BLaER1 (cell line): ENCODE measurements at regions not wholly inside any gene's neighbourhood (a gene's known extent, or its start where the extent isn't known, plus 50 kb on each side); places are given as distances from the start of the nearest gene placed in this dataset.
"Not testable (repeated sequence)": the region's sequence is repeated elsewhere in the genome, so short reads cannot be mapped to it uniquely, and the experiment has no call there.

ENCODE experiments used
- H3K27ac ChIP-seq: shearing (Covaris generic); formaldehyde crosslinking; 2 replicates; pipeline ENCODE4 v1.8.1; 2022
- H3K27me3 ChIP-seq: shearing (Covaris generic); formaldehyde crosslinking; 2 replicates; pipeline ENCODE4 v1.8.1; 2022
- H3K36me3 ChIP-seq: shearing (Covaris generic); formaldehyde crosslinking; 2 replicates; pipeline ENCODE4 v1.8.1; 2022
- H3K4me1 ChIP-seq: shearing (Covaris generic); formaldehyde crosslinking; 2 replicates; pipeline ENCODE4 v1.8.1; 2022
- H3K4me2 ChIP-seq: shearing (Covaris generic); formaldehyde crosslinking; 2 replicates; pipeline ENCODE4 v1.8.1; 2022
- H3K4me3 ChIP-seq: shearing (Covaris generic); formaldehyde crosslinking; 2 replicates; pipeline ENCODE4 v1.8.1; 2022
- H3K9ac ChIP-seq: shearing (Covaris generic); formaldehyde crosslinking; 2 replicates; pipeline ENCODE4 v1.8.1; 2022
- H3K9me3 ChIP-seq: shearing (Covaris generic); formaldehyde crosslinking; 2 replicates; pipeline ENCODE4 v1.8.1; 2022
- H4K20me1 ChIP-seq: shearing (Covaris generic); formaldehyde crosslinking; 2 replicates; pipeline ENCODE4 v1.8.1; 2022
- Cebpa-rat ChIP-seq: shearing (Covaris generic); IDR thresholded peaks from 2 replicates; pipeline ENCODE4 v1.8.1; 2022

- Histone ChIP-seq H3K4me3 (no peak overlapping the region), H3K9ac (no peak overlapping the region), H3K9me3 (peaks cover 10% of the 10 kb centered on the region; the same call in 1 of the 2 replicates), H4K20me1 (no peaks in the 10 kb centered on the region), H3K36me3 (no peaks in the 10 kb centered on the region), H3K4me1 (0 out of 2 replicates have a peak, but pooled peaks cover 4% of the 10 kb centered on the region), H3K27me3 (no peaks in the 10 kb centered on the region), H3K4me2 (no peak overlapping the region), H3K27ac (no peak overlapping the region)
- TF ChIP-seq Cebpa-rat, result no peak
Measured at GRCh38 chr1:198955085-198955484, 316.2 kb downstream of the PTPRC start.

GRCh38 chr1:198957044-198957443 is 318.2 kb downstream of the PTPRC start:
- Histone ChIP-seq H3K9ac (no peak overlapping the region), H3K4me3 (no peak overlapping the region), H3K9me3 (peaks cover 17% of the 10 kb centered on the region), H3K4me1 (0 out of 2 replicates have a peak, but pooled peaks cover 4% of the 10 kb centered on the region), H3K27ac (no peak overlapping the region), H3K4me2 (no peak overlapping the region), H4K20me1 (no peaks in the 10 kb centered on the region), H3K27me3 (no peaks in the 10 kb centered on the region), H3K36me3 (no peaks in the 10 kb centered on the region)
- TF ChIP-seq Cebpa-rat, result no peak

GRCh38 chr1:198959032-198959431 is 320.2 kb downstream of the PTPRC start:
- Histone ChIP-seq H3K4me3 (no peak overlapping the region), H3K4me2 (no peak overlapping the region), H3K9me3 (peaks cover 21% of the 10 kb centered on the region), H3K4me1 (0 out of 2 replicates have a peak, but pooled peaks cover 4% of the 10 kb centered on the region), H3K27ac (no peak overlapping the region), H3K27me3 (no peaks in the 10 kb centered on the region), H3K36me3 (no peaks in the 10 kb centered on the region), H4K20me1 (no peaks in the 10 kb centered on the region), H3K9ac (no peak overlapping the region)
- no peak for TF ChIP-seq Cebpa-rat

GRCh38 chr1:198959676-198960075 is 320.8 kb downstream of the PTPRC start:
- Histone ChIP-seq H3K4me3 (no peak overlapping the region), H3K27ac (no peak overlapping the region), H3K4me2 (no peak overlapping the region), H3K36me3 (no peaks in the 10 kb centered on the region), H3K9me3 (peaks cover 23% of the 10 kb centered on the region), H3K4me1 (0 out of 2 replicates have a peak, but pooled peaks cover 4% of the 10 kb centered on the region), H3K27me3 (no peaks in the 10 kb centered on the region), H3K9ac (no peak overlapping the region), H4K20me1 (no peaks in the 10 kb centered on the region)
- TF ChIP-seq Cebpa-rat, result no peak

GRCh38 chr1:198963796-198964195 is 325.0 kb downstream of the PTPRC start:
- H3K27ac ChIP-seq, H4K20me1 ChIP-seq, H3K9ac ChIP-seq, H3K4me1 ChIP-seq, H3K4me2 ChIP-seq, H3K36me3 ChIP-seq, H3K27me3 ChIP-seq, H3K4me3 ChIP-seq: not testable (repeated sequence)
- H3K9me3 ChIP-seq, result peaks cover 37% of the 10 kb centered on the region

- H3K4me2 ChIP-seq, result no peak overlapping the region
- no peaks in the 10 kb centered on the region; the same call in 1 of the 2 replicates for H3K4me1 ChIP-seq
Measured at GRCh38 chr1:198966519-198966918, 327.7 kb downstream of the PTPRC start.

GRCh38 chr1:198967566-198967965 is 328.7 kb downstream of the PTPRC start:
- no peaks in the 10 kb centered on the region for H3K27me3 ChIP-seq
- no peak overlapping the region for H3K27ac ChIP-seq
- H4K20me1 ChIP-seq, result no peaks in the 10 kb centered on the region
- H3K4me3 ChIP-seq, result no peak overlapping the region
- TF ChIP-seq Cebpa-rat, result no peak
- no peak overlapping the region for H3K9ac ChIP-seq
- H3K36me3 ChIP-seq, result no peaks in the 10 kb centered on the region
- H3K4me1 ChIP-seq, result no peaks in the 10 kb centered on the region; the same call in 1 of the 2 replicates
- H3K9me3 ChIP-seq, result peaks cover 33% of the 10 kb centered on the region
- H3K4me2 ChIP-seq, result no peak overlapping the region

More at GRCh38 chr1:198966519-198966918, 327.7 kb downstream of the PTPRC start:
- no peaks in the 10 kb centered on the region for H3K27me3 ChIP-seq
- H4K20me1 ChIP-seq, result no peaks in the 10 kb centered on the region
- H3K27ac ChIP-seq, result no peak overlapping the region
- H3K9me3 ChIP-seq, result peaks cover 40% of the 10 kb centered on the region
- no peak for TF ChIP-seq Cebpa-rat
- H3K9ac ChIP-seq, result no peak overlapping the region
- H3K4me3 ChIP-seq, result no peak overlapping the region
- H3K36me3 ChIP-seq, result no peaks in the 10 kb centered on the region

GRCh38 chr1:198968866-198969265 is 330.0 kb downstream of the PTPRC start:
- no peak for TF ChIP-seq Cebpa-rat
- Histone ChIP-seq H4K20me1 (no peaks in the 10 kb centered on the region), H3K27me3 (no peaks in the 10 kb centered on the region), H3K4me3 (no peak overlapping the region), H3K9ac (no peak overlapping the region), H3K36me3 (no peaks in the 10 kb centered on the region), H3K4me2 (no peak overlapping the region), H3K27ac (no peak overlapping the region), H3K4me1 (no peaks in the 10 kb centered on the region; the same call in 1 of the 2 replicates), H3K9me3 (peaks cover 33% of the 10 kb centered on the region)

GRCh38 chr1:198969981-198970380 is 331.1 kb downstream of the PTPRC start:
- Histone ChIP-seq H3K9ac (no peak overlapping the region), H3K4me1 (no peaks in the 10 kb centered on the region; the same call in 1 of the 2 replicates), H3K4me2 (no peak overlapping the region), H4K20me1 (no peaks in the 10 kb centered on the region), H3K9me3 (peaks cover 24% of the 10 kb centered on the region), H3K27ac (no peak overlapping the region), H3K4me3 (no peak overlapping the region), H3K27me3 (no peaks in the 10 kb centered on the region), H3K36me3 (no peaks in the 10 kb centered on the region)
- no peak for TF ChIP-seq Cebpa-rat

GRCh38 chr1:198970916-198971315 is 332.1 kb downstream of the PTPRC start:
- Histone ChIP-seq H3K9ac (no peak overlapping the region), H3K36me3 (no peaks in the 10 kb centered on the region), H3K9me3 (peaks cover 15% of the 10 kb centered on the region), H3K4me2 (no peak overlapping the region), H3K4me1 (no peaks in the 10 kb centered on the region; the same call in 1 of the 2 replicates), H3K4me3 (no peak overlapping the region), H4K20me1 (no peaks in the 10 kb centered on the region), H3K27ac (no peak overlapping the region), H3K27me3 (no peaks in the 10 kb centered on the region)
- TF ChIP-seq Cebpa-rat, result no peak

GRCh38 chr1:198977909-198978308 is 339.1 kb downstream of the PTPRC start:
- H3K9ac ChIP-seq, result no peak overlapping the region

More at GRCh38 chr1:198977909-198978308, 339.1 kb downstream of the PTPRC start:
- no peak overlapping the region for H3K27ac ChIP-seq
- no peak overlapping the region for H3K4me2 ChIP-seq
- H3K27me3 ChIP-seq, result no peaks in the 10 kb centered on the region
- peaks cover 13% of the 10 kb centered on the region for H3K9me3 ChIP-seq
- H3K4me1 ChIP-seq, result no peaks in the 10 kb centered on the region
- no peaks in the 10 kb centered on the region for H4K20me1 ChIP-seq
- H3K36me3 ChIP-seq, result no peaks in the 10 kb centered on the region
- H3K4me3 ChIP-seq, result no peak overlapping the region
- no peak for TF ChIP-seq Cebpa-rat
